GM12878 (cell line): ENCODE measurements at regions not wholly inside any gene's neighbourhood (a gene's known extent, or its start where the extent isn't known, plus 50 kb on each side); places are given as distances from the start of the nearest gene placed in this dataset.

ENCODE experiments used
- ATAC-seq: fragments of 200-7000 bp; cut with Tn5 transposase; 3 replicates; pipeline ENCODE4 v1.9.1; 2020; ENCODE audit warnings: mild to moderate bottlenecking, moderate library complexity
- BruUV-seq: library from RNA; stranded (reverse); fragments of 400-500 nt; replicated peaks from 2 replicates; lab custom pipeline; 2021; lab: Mats Ljungman, UMichigan
- CTCF ChIA-PET: fragments of 300-600 bp; sonication (Branson Sonifier 250); formaldehyde crosslinking; extraction: SDS; loops from one replicate; lab custom pipeline; 2021; ENCODE audit warnings: inconsistent platforms; lab: Yijun Ruan, JAX
- POLR2A ChIA-PET: fragments of 350-600 bp; formaldehyde crosslinking; extraction: SDS; loops from one replicate; lab custom pipeline; 2021; ENCODE audit warnings: inconsistent platforms; lab: Charles Lee
- RAD21 ChIA-PET: fragments of 300-600 bp; sonication (Branson Sonifier 250); formaldehyde crosslinking; loops from one replicate; lab custom pipeline; 2023; ENCODE audit warnings: antibody characterized with exemption; ENCODE audit not compliant: unreplicated experiment; lab: Charles Lee
- SMC1A ChIA-PET: fragments of 300-600 bp; sonication (Branson Sonifier 250); formaldehyde crosslinking; loops from one replicate; lab custom pipeline; 2023; ENCODE audit not compliant: unreplicated experiment, uncharacterized antibody; lab: Charles Lee
- DNase-seq: peaks from one replicate; pipeline ENCODE4 v3.0.0-alpha.2; 2011; ENCODE audit warnings: low read depth, low spot score
- FAIRE-seq: peaks from 3 replicates; lab custom pipeline; 2011; peaks lifted over from hg19 to GRCh38; lab: Jason Lieb, UNC
- H2AFZ ChIP-seq: 2 replicates; pipeline ENCODE4 v1.6.0; 2011; ENCODE audit warnings: low read depth, low read length, control low read depth; ENCODE audit not compliant: control insufficient read depth
- H3K27ac ChIP-seq: 2 replicates; pipeline ENCODE4 v1.5.1; 2011; ENCODE audit warnings: control low read depth; ENCODE audit not compliant: control insufficient read depth, insufficient read depth
- H3K27me3 ChIP-seq, 2 experiments: replicated peaks in 1 of 2; 2 replicates each; pipeline versions ENCODE4 v1.6.0 to v1.6.1; 2011; ENCODE audit warnings: low read length in 1 of 2; ENCODE audit not compliant: control insufficient read depth in 2 of 2, insufficient read depth in 2 of 2
- H3K36me3 ChIP-seq, 2 experiments: 2 replicates each; pipeline ENCODE4 v1.5.1; 2011; ENCODE audit warnings: low read length in 1 of 2; ENCODE audit not compliant: control insufficient read depth in 2 of 2, insufficient read depth in 2 of 2
- H3K4me1 ChIP-seq: 2 replicates; pipeline ENCODE4 v1.6.1; 2011; ENCODE audit warnings: mild to moderate bottlenecking, low read length, moderate library complexity, mixed read lengths; ENCODE audit not compliant: control insufficient read depth, insufficient read depth
- H3K4me2 ChIP-seq: 2 replicates; pipeline ENCODE4 v1.6.0; 2011; ENCODE audit warnings: control low read depth; ENCODE audit not compliant: control insufficient read depth, insufficient read depth
- H3K4me3 ChIP-seq: fragments of 200-600 bp; sonication (generic); 2 replicates; pipeline ENCODE4 v1.5.1; 2016
- H3K79me2 ChIP-seq: 2 replicates; pipeline ENCODE4 v1.6.0; 2011; ENCODE audit warnings: low read length; ENCODE audit not compliant: control insufficient read depth, insufficient read depth
- H3K9ac ChIP-seq: 2 replicates; pipeline ENCODE4 v1.8.0; 2011; ENCODE audit warnings: low read length, control low read depth, mixed read lengths; ENCODE audit not compliant: control insufficient read depth, insufficient read depth
- H3K9me3 ChIP-seq: replicated peaks from 3 replicates; pipeline ENCODE4 v1.5.1; 2011; ENCODE audit warnings: mild to moderate bottlenecking, low read length; ENCODE audit not compliant: control insufficient read depth, insufficient read depth
- H4K20me1 ChIP-seq: 2 replicates; pipeline ENCODE4 v1.6.0; 2011; ENCODE audit not compliant: control insufficient read depth, insufficient read depth
- ATF7 ChIP-seq: fragments of 450-650 bp; IDR thresholded peaks from 2 replicates; pipeline ENCODE4 v1.6.1; 2016; ENCODE audit warnings: low read depth, mild to moderate bottlenecking
- CTCF ChIP-seq, 3 experiments: IDR thresholded peaks in 2 of 3; conservative IDR thresholded peaks in 1 of 3; 2 replicates each; pipeline ENCODE4 v1.5.1; 2011; ENCODE audit warnings: low read depth in 3 of 3, low read length in 3 of 3, mild to moderate bottlenecking in 3 of 3, control low read depth in 2 of 3, moderate library complexity in 2 of 3, inconsistent platforms in 1 of 3, mixed read lengths in 1 of 3; ENCODE audit not compliant: control insufficient read depth in 2 of 3, insufficient read depth in 1 of 3; ENCODE audit errors: extremely low read depth in 1 of 3
- DPF2 ChIP-seq: fragments of 450-650 bp; IDR thresholded peaks from 2 replicates; pipeline ENCODE4 v1.6.1; 2017; ENCODE audit warnings: mild to moderate bottlenecking
- HDAC6 ChIP-seq: fragments of 200-600 bp; sonication (generic); IDR thresholded peaks from one replicate; pipeline ENCODE4 v1.8.0; 2017; ENCODE audit warnings: antibody characterized with exemption; ENCODE audit not compliant: unreplicated experiment
- MEF2A ChIP-seq: IDR thresholded peaks from 2 replicates; pipeline ENCODE4 v1.6.1; 2011; ENCODE audit warnings: low read depth, mild to moderate bottlenecking, low read length, moderate library complexity; ENCODE audit not compliant: insufficient read depth
- MEF2B ChIP-seq: fragments of 450-650 bp; IDR thresholded peaks from 2 replicates; pipeline ENCODE4 v1.6.1; 2018; ENCODE audit warnings: mild to moderate bottlenecking, moderate library complexity; ENCODE audit not compliant: partially characterized antibody, poor library complexity, severe bottlenecking
- NR2C2 ChIP-seq: IDR thresholded peaks from 2 replicates; pipeline ENCODE4 v1.6.1; 2011; ENCODE audit warnings: borderline replicate concordance, low read depth; ENCODE audit not compliant: control insufficient read depth, insufficient read length
- SMAD1 ChIP-seq: fragments of 450-650 bp; IDR thresholded peaks from 2 replicates; pipeline ENCODE4 v1.6.1; 2018; ENCODE audit warnings: mild to moderate bottlenecking, low read depth; ENCODE audit not compliant: partially characterized antibody
- SPI1 ChIP-seq: IDR thresholded peaks from 2 replicates; pipeline ENCODE4 v1.6.1; 2011; ENCODE audit warnings: low read depth, mild to moderate bottlenecking, low read length, moderate library complexity, borderline replicate concordance; ENCODE audit not compliant: insufficient read depth
- WRNIP1 ChIP-seq: IDR thresholded peaks from 2 replicates; pipeline ENCODE4 v1.6.1; 2011; ENCODE audit warnings: low read depth, low read length, improper control_type of control experiment, borderline replicate concordance
- WGBS: methylation state at CpG from one replicate; pipeline ENCODE4 v1.1.6; 2016; ENCODE audit warnings: low lambda C conversion rate; ENCODE audit not compliant: insufficient replicate concordance, insufficient coverage; ENCODE audit errors: missing lambda C conversion rate; 5-methylcytosine and 5-hydroxymethylcytosine counted together
- in situ Hi-C: fragments of 300-500 bp; cut with MboI; formaldehyde crosslinking; loops from 9 replicates; pipeline ENCODE4 v1.14.3; 2018; ENCODE audit warnings: mixed read lengths
- intact Hi-C: fragments of 100-400 bp; cut with micrococcal nuclease; formaldehyde crosslinking; loops from one replicate; pipeline ENCODE4 v1.14.2; 2022; ENCODE audit not compliant: unreplicated experiment
- TF ChIP-seq, protein P1 (sequence below): fragments of 450-650 bp; conservative IDR thresholded peaks from 2 replicates; pipeline ENCODE4 v1.6.1; 2017; ENCODE audit warnings: mild to moderate bottlenecking, moderate library complexity

GRCh38 chr5:58211441-58211840 lies 248.4 kb downstream of the PLK2 start (continued):
- TF ChIP-seq MEF2A = no peak

DNA sequence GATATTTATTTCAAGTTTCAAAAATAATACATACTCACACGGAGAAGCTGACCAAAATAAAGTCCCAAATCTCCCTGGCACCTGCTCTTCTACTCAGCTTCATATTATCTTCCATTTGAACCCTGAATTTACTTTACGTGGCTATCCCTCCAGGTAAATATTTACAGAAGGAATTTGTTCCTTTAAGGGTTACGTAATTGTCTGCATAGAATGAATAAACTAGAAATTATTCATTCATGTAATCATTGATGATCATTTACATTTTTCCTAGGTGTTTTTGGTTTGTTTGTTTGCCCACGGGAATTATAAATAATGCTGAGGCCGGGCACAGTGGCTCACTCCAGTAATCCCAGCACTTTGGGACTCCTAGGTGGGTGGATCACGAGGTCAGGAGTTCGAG lies 251.2 kb downstream of the PLK2 start:
- Histone ChIP-seq H3K9ac (no peak overlapping the region), H3K27me3 (no peaks in the 10 kb centered on the region), H2AFZ (no peak overlapping the region), H3K36me3 (no peaks in the 10 kb centered on the region), H3K79me2 (no peaks in the 10 kb centered on the region), H3K4me1 (no peaks in the 10 kb centered on the region), H3K4me2 (no peak overlapping the region), H4K20me1 (no peaks in the 10 kb centered on the region), H3K9me3 (no peaks in the 10 kb centered on the region), H3K4me3 (no peak overlapping the region), H3K27ac (no peak overlapping the region)
- ChIA-PET SMC1A (no interaction called here), POLR2A (no interaction called here), RAD21 (no interaction called here), CTCF (no interaction called here)
- DNase-seq = no peak
- in situ Hi-C loops (no loop called here), intact Hi-C loops (no loop called here)
- no peak for ATAC-seq
- 21% methylated on average over 7 of the region's 7 CpGs for WGBS
- TF ChIP-seq ATF7 (no peak), NR2C2 (no peak), SMAD1 (no peak)
- TF ChIP-seq, all 136 proteins: peak for 0
- FAIRE-seq = no peak
- no TSS peak for BruUV-seq

GRCh38 chr5:58207076-58207475 lies 252.8 kb downstream of the PLK2 start:
- Histone ChIP-seq H2AFZ (no peak overlapping the region), H4K20me1 (no peaks in the 10 kb centered on the region), H3K9me3 (no peaks in the 10 kb centered on the region), H3K27ac (no peak overlapping the region), H3K4me1 (no peaks in the 10 kb centered on the region), H3K79me2 (no peaks in the 10 kb centered on the region), H3K4me2 (no peak overlapping the region), H3K27me3 (no peaks in the 10 kb centered on the region), H3K4me3 (no peak overlapping the region), H3K36me3 (no peaks in the 10 kb centered on the region), H3K9ac (no peak overlapping the region)
- WGBS = 0% methylated on average over 1 of the region's 1 CpG
- POLR2A ChIA-PET = no interaction called here
- intact Hi-C loops (no loop called here), in situ Hi-C loops (no loop called here)
- FAIRE-seq = no peak
- CTCF ChIA-PET = no interaction called here
- BruUV-seq = no TSS peak
- RAD21 ChIA-PET = no interaction called here
- DNase-seq = no peak
- ATAC-seq = no peak
- SMC1A ChIA-PET = no interaction called here
- TF ChIP-seq, protein P1, sequence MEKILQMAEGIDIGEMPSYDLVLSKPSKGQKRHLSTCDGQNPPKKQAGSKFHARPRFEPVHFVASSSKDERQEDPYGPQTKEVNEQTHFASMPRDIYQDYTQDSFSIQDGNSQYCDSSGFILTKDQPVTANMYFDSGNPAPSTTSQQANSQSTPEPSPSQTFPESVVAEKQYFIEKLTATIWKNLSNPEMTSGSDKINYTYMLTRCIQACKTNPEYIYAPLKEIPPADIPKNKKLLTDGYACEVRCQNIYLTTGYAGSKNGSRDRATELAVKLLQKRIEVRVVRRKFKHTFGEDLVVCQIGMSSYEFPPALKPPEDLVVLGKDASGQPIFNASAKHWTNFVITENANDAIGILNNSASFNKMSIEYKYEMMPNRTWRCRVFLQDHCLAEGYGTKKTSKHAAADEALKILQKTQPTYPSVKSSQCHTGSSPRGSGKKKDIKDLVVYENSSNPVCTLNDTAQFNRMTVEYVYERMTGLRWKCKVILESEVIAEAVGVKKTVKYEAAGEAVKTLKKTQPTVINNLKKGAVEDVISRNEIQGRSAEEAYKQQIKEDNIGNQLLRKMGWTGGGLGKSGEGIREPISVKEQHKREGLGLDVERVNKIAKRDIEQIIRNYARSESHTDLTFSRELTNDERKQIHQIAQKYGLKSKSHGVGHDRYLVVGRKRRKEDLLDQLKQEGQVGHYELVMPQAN = no peak
- TF ChIP-seq MEF2B (no peak), WRNIP1 (no peak), DPF2 (no peak), HDAC6 (no peak), SPI1 (no peak), CTCF (IDR thresholded peaks at IDR 0.05 in 2 of 3, conservative IDR thresholded peaks at IDR 0.05 in 1 of 3; ENCODE audit: control insufficient read depth in 2 of 3, extremely low read depth in 1 of 3, insufficient read depth in 1 of 3, low read depth in 3 of 3, low read length in 3 of 3) (no peak)
